Astrocyte (in vitro differentiated cells and primary cell): ENCODE measurements at regions not wholly inside any gene's neighbourhood (a gene's known extent, or its start where the extent isn't known, plus 50 kb on each side); places are given as distances from the start of the nearest gene placed in this dataset.

Experiments
- DNase-seq: peaks from one replicate; pipeline ENCODE4 v3.0.0-alpha.2; 2010; ENCODE audit warnings: low read depth
- FAIRE-seq: peaks from 2 replicates; lab custom pipeline; 2011; peaks lifted over from hg19 to GRCh38; lab: Jason Lieb, UNC
- H2AFZ ChIP-seq: 2 replicates; pipeline ENCODE4 v1.6.0; 2012; ENCODE audit warnings: low read depth, low read length, inconsistent platforms
- H3K27ac ChIP-seq: 2 replicates; pipeline ENCODE4 v1.5.1; 2011; ENCODE audit warnings: low read depth, low read length, inconsistent platforms
- H3K27me3 ChIP-seq: 2 replicates; pipeline ENCODE4 v1.6.0; 2011; ENCODE audit warnings: low read length, inconsistent platforms; ENCODE audit not compliant: insufficient read depth
- H3K36me3 ChIP-seq: 2 replicates; pipeline ENCODE4 v1.5.1; 2011; ENCODE audit warnings: low read length, inconsistent platforms; ENCODE audit not compliant: insufficient read depth
- H3K4me1 ChIP-seq: 2 replicates; pipeline ENCODE4 v1.5.1; 2011; ENCODE audit warnings: low read length, inconsistent platforms; ENCODE audit not compliant: insufficient read depth
- H3K4me2 ChIP-seq: 2 replicates; pipeline ENCODE4 v1.6.0; 2012; ENCODE audit warnings: low read length, inconsistent platforms
- H3K4me3 ChIP-seq: 2 replicates; pipeline ENCODE4 v1.5.1; 2011; ENCODE audit warnings: low read depth, mild to moderate bottlenecking, low read length, inconsistent platforms; ENCODE audit not compliant: insufficient read depth
- H3K79me2 ChIP-seq: 2 replicates; pipeline ENCODE4 v1.6.0; 2012; ENCODE audit warnings: mild to moderate bottlenecking, low read length, inconsistent platforms; ENCODE audit not compliant: insufficient read depth
- H3K9ac ChIP-seq: 2 replicates; pipeline ENCODE4 v1.6.0; 2012; ENCODE audit warnings: mild to moderate bottlenecking, low read length, inconsistent platforms
- H3K9me3 ChIP-seq: 2 replicates; pipeline ENCODE4 v1.5.1; 2012; ENCODE audit warnings: low read depth, mild to moderate bottlenecking, low read length, inconsistent platforms; ENCODE audit not compliant: insufficient read depth
- H4K20me1 ChIP-seq: 2 replicates; pipeline ENCODE4 v1.6.0; 2012; ENCODE audit warnings: low read length, inconsistent platforms; ENCODE audit not compliant: insufficient read depth
- H3K27ac Mint-ChIP-seq: one replicate; pipeline ENCODE4 v1.8.0; 2021; ENCODE audit warnings: mild to moderate bottlenecking, mixed read lengths; ENCODE audit not compliant: unreplicated experiment
- H3K27me3 Mint-ChIP-seq: one replicate; pipeline ENCODE4 v1.8.0; 2021; ENCODE audit warnings: low read depth, mixed read lengths; ENCODE audit not compliant: unreplicated experiment
- H3K36me3 Mint-ChIP-seq: one replicate; pipeline ENCODE4 v1.8.0; 2021; ENCODE audit warnings: low read depth, mixed read lengths; ENCODE audit not compliant: unreplicated experiment
- H3K4me1 Mint-ChIP-seq: one replicate; pipeline ENCODE4 v1.8.0; 2021; ENCODE audit warnings: low read depth, mixed read lengths; ENCODE audit not compliant: unreplicated experiment
- H3K4me3 Mint-ChIP-seq: one replicate; pipeline ENCODE4 v1.8.0; 2021; ENCODE audit warnings: mild to moderate bottlenecking, moderate library complexity, mixed read lengths; ENCODE audit not compliant: unreplicated experiment
- H3K9me3 Mint-ChIP-seq: one replicate; pipeline ENCODE4 v1.8.0; 2021; ENCODE audit warnings: mild to moderate bottlenecking, mixed read lengths; ENCODE audit not compliant: unreplicated experiment
- EZH2 ChIP-seq: IDR thresholded peaks from 2 replicates; pipeline ENCODE4 v1.6.1; 2012; ENCODE audit warnings: mild to moderate bottlenecking, low read length, inconsistent platforms; ENCODE audit not compliant: insufficient read depth
- TF ChIP-seq, protein P1 (sequence below): IDR thresholded peaks from 2 replicates; pipeline ENCODE4 v1.5.1; 2011; ENCODE audit warnings: low read depth, mild to moderate bottlenecking, inconsistent platforms, low read length, moderate library complexity; ENCODE audit not compliant: insufficient read depth

GRCh38 chr18:53686965-53687364 is 537.5 kb downstream of the MBD2 start:
- Mint-ChIP-seq H3K4me1 (no peaks in the 10 kb centered on the region), H3K27me3 (no peaks in the 10 kb centered on the region), H3K27ac (no peak overlapping the region), H3K9me3 (no peaks in the 10 kb centered on the region), H3K4me3 (no peak overlapping the region), H3K36me3 (no peaks in the 10 kb centered on the region)
- no peaks in the 10 kb centered on the region for H4K20me1 ChIP-seq
- H3K9ac ChIP-seq: no peak overlapping the region
- no peaks in the 10 kb centered on the region for H3K36me3 ChIP-seq
- no peak for DNase-seq
- no peaks in the 10 kb centered on the region for H3K4me1 ChIP-seq
- no peaks in the 10 kb centered on the region for H3K27me3 ChIP-seq
- H3K79me2 ChIP-seq: no peaks in the 10 kb centered on the region
- no peak overlapping the region for H3K4me3 ChIP-seq
- no peak for FAIRE-seq
- no peak overlapping the region for H3K4me2 ChIP-seq
- no peak overlapping the region for H2AFZ ChIP-seq
- no peak overlapping the region for H3K27ac ChIP-seq
- no peak for TF ChIP-seq EZH2
- TF ChIP-seq, protein P1, sequence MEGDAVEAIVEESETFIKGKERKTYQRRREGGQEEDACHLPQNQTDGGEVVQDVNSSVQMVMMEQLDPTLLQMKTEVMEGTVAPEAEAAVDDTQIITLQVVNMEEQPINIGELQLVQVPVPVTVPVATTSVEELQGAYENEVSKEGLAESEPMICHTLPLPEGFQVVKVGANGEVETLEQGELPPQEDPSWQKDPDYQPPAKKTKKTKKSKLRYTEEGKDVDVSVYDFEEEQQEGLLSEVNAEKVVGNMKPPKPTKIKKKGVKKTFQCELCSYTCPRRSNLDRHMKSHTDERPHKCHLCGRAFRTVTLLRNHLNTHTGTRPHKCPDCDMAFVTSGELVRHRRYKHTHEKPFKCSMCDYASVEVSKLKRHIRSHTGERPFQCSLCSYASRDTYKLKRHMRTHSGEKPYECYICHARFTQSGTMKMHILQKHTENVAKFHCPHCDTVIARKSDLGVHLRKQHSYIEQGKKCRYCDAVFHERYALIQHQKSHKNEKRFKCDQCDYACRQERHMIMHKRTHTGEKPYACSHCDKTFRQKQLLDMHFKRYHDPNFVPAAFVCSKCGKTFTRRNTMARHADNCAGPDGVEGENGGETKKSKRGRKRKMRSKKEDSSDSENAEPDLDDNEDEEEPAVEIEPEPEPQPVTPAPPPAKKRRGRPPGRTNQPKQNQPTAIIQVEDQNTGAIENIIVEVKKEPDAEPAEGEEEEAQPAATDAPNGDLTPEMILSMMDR: no peak
- H3K9me3 ChIP-seq: no peaks in the 10 kb centered on the region

DNA sequence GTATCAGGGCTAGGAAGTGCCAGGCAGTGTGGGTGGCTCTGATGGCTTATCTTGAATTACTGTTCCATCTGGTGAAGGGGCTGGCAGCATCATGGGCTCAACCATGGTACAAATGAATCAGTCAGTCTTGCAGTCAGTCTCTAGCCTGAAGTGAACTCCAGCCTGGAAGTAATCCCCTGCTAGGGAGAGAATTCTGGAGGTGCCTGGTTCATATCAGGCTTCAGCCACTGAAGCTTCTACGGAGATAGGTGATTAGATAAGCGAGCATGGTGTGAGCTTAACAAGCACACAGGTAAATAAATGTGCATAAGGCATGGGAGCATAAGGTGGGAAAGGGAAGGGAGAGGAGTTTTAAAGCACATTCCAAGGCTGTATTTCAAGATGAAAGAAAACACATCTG is 541.7 kb downstream of the MBD2 start:
- no peaks in the 10 kb centered on the region for H3K36me3 ChIP-seq
- no peaks in the 10 kb centered on the region for H3K9me3 ChIP-seq
- no peak overlapping the region for H3K27ac ChIP-seq
- no peaks in the 10 kb centered on the region for H3K36me3 Mint-ChIP-seq
- H3K4me2 ChIP-seq: no peak overlapping the region
- H3K27me3 ChIP-seq: no peaks in the 10 kb centered on the region
- H3K4me3 ChIP-seq: no peak overlapping the region
- FAIRE-seq: no peak
- H3K27ac Mint-ChIP-seq: no peak overlapping the region
- no peaks in the 10 kb centered on the region for H3K27me3 Mint-ChIP-seq
- no peaks in the 10 kb centered on the region for H3K9me3 Mint-ChIP-seq
- no peaks in the 10 kb centered on the region for H4K20me1 ChIP-seq
- no peak overlapping the region for H3K9ac ChIP-seq
- DNase-seq: no peak
- H3K4me1 ChIP-seq: no peaks in the 10 kb centered on the region
- no peaks in the 10 kb centered on the region for H3K4me1 Mint-ChIP-seq
- H3K4me3 Mint-ChIP-seq: no peak overlapping the region
- H2AFZ ChIP-seq: no peak overlapping the region
- H3K79me2 ChIP-seq: no peaks in the 10 kb centered on the region
- TF ChIP-seq EZH2: no peak
- TF ChIP-seq, protein P1: no peak

- Histone ChIP-seq H3K9ac (no peak overlapping the region), H2AFZ (no peak overlapping the region), H3K4me2 (no peak overlapping the region), H3K36me3 (no peaks in the 10 kb centered on the region), H3K79me2 (no peaks in the 10 kb centered on the region), H3K4me1 (no peaks in the 10 kb centered on the region), H3K27me3 (no peaks in the 10 kb centered on the region), H3K4me3 (no peak overlapping the region), H3K27ac (no peak overlapping the region), H3K9me3 (no peaks in the 10 kb centered on the region), H4K20me1 (no peaks in the 10 kb centered on the region)
- H3K4me3 Mint-ChIP-seq: no peak overlapping the region
- FAIRE-seq: no peak
- TF ChIP-seq, protein P1: no peak
- no peak for TF ChIP-seq EZH2
- no peaks in the 10 kb centered on the region for H3K27me3 Mint-ChIP-seq
- no peaks in the 10 kb centered on the region for H3K36me3 Mint-ChIP-seq
- H3K9me3 Mint-ChIP-seq: no peaks in the 10 kb centered on the region
- H3K4me1 Mint-ChIP-seq: no peaks in the 10 kb centered on the region
- H3K27ac Mint-ChIP-seq: no peak overlapping the region
- DNase-seq: no peak
Measured at GRCh38 chr18:53677480-53677879, 547.0 kb downstream of the MBD2 start.
